T-helper 17 cell (primary cell): ENCODE measurements at regions not wholly inside any gene's neighbourhood (a gene's known extent, or its start where the extent isn't known, plus 50 kb on each side); places are given as distances from the start of the nearest gene placed in this dataset.
"Not testable (repeated sequence)": the region's sequence is repeated elsewhere in the genome, so short reads cannot be mapped to it uniquely, and the experiment has no call there.

Experiments used
- ATAC-seq: fragments of 150-1000 bp; cut with Tn5 transposase; 2 replicates; pipeline ENCODE4 v1.10.0; 2021; ENCODE audit warnings: mild to moderate bottlenecking, moderate library complexity
- DNase-seq, 3 donors: peaks; one replicate each; pipeline versions ENCODE4 v3.0.0 to v3.0.0-alpha.2; 2020 to 2021
- H3K9me3 ChIP-seq: one replicate; pipeline ENCODE4 v1.7.0; 2013; ENCODE audit warnings: low read length, mild to moderate bottlenecking; ENCODE audit not compliant: control insufficient read depth, poor library complexity, severe bottlenecking
- H3K27ac Mint-ChIP-seq: one replicate; pipeline ENCODE4 v1.8.0; 2022; ENCODE audit warnings: mild to moderate bottlenecking, moderate library complexity, mixed read lengths
- H3K27me3 Mint-ChIP-seq: one replicate; pipeline ENCODE4 v1.8.0; 2022; ENCODE audit warnings: mixed read lengths
- H3K36me3 Mint-ChIP-seq: one replicate; pipeline ENCODE4 v1.8.0; 2022; ENCODE audit warnings: low read depth, mixed read lengths
- H3K4me1 Mint-ChIP-seq: one replicate; pipeline ENCODE4 v1.8.0; 2022; ENCODE audit warnings: mild to moderate bottlenecking, mixed read lengths
- H3K4me3 Mint-ChIP-seq: one replicate; pipeline ENCODE4 v1.8.0; 2022; ENCODE audit warnings: mild to moderate bottlenecking, moderate library complexity, mixed read lengths

DNA sequence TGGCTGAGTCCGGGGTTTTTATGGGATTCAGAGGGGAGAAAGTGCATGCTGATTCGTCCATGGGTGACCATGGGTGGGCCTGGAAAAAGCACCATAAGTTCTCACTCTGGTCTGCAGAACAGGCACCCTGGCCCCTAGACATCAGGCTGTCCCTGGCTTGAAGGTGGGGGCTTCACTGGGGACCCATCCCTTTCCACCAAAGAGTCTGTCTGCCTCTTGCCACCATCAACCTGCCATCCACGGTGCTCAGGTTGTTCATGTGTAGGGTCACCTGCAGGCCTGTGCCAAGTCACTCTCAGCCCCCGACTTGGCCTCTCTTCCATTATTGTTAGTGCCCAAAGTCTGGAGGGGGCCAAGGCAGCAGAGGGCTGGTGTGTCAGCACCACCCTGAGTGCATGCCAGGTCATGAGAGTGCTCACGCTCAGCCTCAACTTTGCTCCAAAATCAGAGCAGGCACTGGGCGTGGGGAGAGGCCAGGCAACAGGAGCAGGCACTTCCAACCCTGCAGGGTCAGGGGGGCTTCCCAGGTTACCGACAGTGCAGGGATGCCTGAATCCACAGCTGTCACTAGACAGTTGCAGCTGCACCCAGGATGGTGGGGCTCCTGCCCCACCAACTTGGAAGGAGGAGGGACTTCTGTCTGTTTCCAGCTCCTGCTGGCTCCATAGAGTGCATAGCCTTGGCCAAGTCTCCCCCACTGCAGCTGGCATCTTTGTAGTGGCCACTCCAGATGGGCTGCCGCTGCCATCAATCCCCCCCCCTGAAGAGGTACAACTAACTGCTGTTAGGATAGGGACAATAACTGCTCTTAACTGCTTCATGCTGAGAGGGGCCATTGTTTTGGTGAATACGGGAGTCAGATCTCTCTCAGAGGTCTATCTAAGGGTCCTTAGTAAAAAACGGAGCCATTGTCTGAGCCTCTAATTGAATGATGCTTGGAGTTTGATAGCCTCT is 209.3 kb downstream of the AKAIN1 start:
- ATAC-seq (no peak), DNase-seq (no peak)
- Mint-ChIP-seq H3K4me3 (no peak overlapping the region), H3K36me3 (no peaks in the 10 kb centered on the region), H3K4me1 (no peaks in the 10 kb centered on the region), H3K27ac (no peak overlapping the region), H3K27me3 (no peaks in the 10 kb centered on the region)
- no peaks in the 10 kb centered on the region for H3K9me3 ChIP-seq

DNA sequence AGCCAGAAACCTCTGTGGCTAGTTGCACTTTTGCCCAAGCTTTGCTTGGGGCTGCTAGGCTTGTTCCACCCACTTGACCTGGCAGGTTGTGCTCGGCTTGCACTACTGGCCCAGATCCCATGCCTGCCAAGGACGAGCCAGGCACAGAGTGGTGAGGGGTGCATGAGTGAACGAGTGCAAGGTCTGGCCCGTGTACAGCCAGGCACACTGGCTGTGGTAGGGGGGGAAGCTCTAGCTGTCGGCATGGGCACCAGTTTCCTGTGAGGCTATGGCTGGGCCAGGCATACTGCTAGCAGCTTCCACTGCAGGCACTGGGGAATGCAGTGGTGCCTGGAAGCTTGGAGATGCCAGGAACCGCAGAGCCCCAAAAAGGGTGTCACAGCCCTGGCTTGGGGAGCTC is 210.4 kb downstream of the AKAIN1 start:
- Mint-ChIP-seq H3K4me3 (no peak overlapping the region), H3K27ac (no peak overlapping the region), H3K4me1 (no peaks in the 10 kb centered on the region), H3K27me3 (no peaks in the 10 kb centered on the region), H3K36me3 (no peaks in the 10 kb centered on the region)
- no peak for DNase-seq
- ATAC-seq: no peak
- no peaks in the 10 kb centered on the region for H3K9me3 ChIP-seq

DNA sequence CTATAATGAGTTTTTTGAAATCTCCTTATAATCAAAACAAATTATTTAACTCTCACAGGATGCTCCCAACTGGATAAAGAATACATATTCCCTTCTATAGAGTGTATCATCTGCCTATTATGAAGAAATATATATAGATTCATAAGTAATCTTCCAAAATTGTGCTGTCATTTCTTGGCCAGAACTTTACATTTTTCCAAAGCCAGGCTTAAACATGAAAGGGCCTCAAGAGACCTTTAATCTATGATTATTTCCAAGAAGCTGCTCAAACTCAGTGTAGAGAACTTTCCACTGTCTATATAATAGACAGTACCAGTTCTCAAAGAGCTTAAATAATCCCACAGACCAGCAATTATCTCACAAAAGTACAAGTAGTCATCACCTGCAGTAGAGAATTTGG is 211.0 kb downstream of the AKAIN1 start:
- ATAC-seq (no peak), DNase-seq (no peak)
- no peaks in the 10 kb centered on the region for H3K27me3 Mint-ChIP-seq
- no peaks in the 10 kb centered on the region for H3K36me3 Mint-ChIP-seq
- no peak overlapping the region for H3K27ac Mint-ChIP-seq
- H3K4me1 Mint-ChIP-seq: no peaks in the 10 kb centered on the region
- no peaks in the 10 kb centered on the region for H3K9me3 ChIP-seq
- no peak overlapping the region for H3K4me3 Mint-ChIP-seq

DNA sequence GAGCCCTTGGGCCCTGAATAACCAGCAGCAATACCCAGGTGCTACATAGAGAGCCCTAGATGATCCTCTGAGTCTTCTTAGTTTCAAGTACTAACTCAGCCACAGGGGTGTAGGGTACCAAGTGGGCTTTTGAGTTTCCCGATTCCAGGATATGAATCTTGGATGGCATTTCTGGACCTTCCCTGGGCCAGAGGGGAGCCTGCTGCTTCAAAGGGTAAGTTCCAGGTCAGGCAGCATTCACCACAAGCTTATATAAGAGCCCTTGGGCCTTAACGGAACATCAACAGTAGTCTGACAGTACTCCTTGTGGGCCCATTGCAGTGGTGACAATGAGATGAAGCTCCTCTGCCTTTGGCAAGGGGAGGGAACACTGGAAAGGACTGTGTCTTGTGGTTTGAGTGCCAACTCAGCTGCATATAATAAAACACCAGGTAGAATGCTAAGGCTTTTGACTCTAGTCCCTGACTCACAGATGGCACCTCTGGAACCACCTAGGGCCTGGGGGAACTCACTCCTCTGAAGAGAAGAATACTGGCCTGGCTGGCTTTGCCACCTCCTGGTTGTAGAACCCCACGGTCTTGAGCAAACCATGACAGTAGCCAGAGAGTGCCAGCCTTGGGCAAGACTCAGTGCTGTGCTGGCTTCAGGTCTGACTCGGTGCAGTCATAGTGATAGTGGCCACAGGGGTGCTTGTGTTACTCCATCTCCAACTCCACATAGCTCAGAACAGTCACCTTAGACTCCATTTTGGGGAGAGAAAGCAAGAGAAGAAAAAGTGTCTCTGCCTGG is 235.7 kb downstream of the AKAIN1 start:
- no peaks in the 10 kb centered on the region for H3K36me3 Mint-ChIP-seq
- H3K4me3 Mint-ChIP-seq: no peak overlapping the region
- DNase-seq (no peak), ATAC-seq (no peak)
- no peaks in the 10 kb centered on the region for H3K27me3 Mint-ChIP-seq
- H3K27ac Mint-ChIP-seq: no peak overlapping the region
- H3K4me1 Mint-ChIP-seq: no peaks in the 10 kb centered on the region
- H3K9me3 ChIP-seq: no peaks in the 10 kb centered on the region

- Mint-ChIP-seq H3K4me3 (no peak overlapping the region), H3K36me3 (no peaks in the 10 kb centered on the region), H3K27ac (no peak overlapping the region), H3K4me1 (no peaks in the 10 kb centered on the region), H3K27me3 (no peaks in the 10 kb centered on the region)
- no peak for DNase-seq
- ATAC-seq: no peak
- no peaks in the 10 kb centered on the region for H3K9me3 ChIP-seq
Measured at GRCh38 chr18:4960578-4960977, 236.5 kb downstream of the AKAIN1 start.

- DNase-seq: no peak
- Mint-ChIP-seq H3K27ac (no peak overlapping the region), H3K4me1 (no peaks in the 10 kb centered on the region), H3K27me3 (no peaks in the 10 kb centered on the region), H3K36me3 (no peaks in the 10 kb centered on the region), H3K4me3 (no peak overlapping the region)
- no peak for ATAC-seq
- H3K9me3 ChIP-seq: no peaks in the 10 kb centered on the region
Measured at GRCh38 chr18:4931209-4931608, 265.8 kb downstream of the AKAIN1 start.

- no peaks in the 10 kb centered on the region for H3K36me3 Mint-ChIP-seq
- no peak overlapping the region for H3K27ac Mint-ChIP-seq
- no peak overlapping the region for H3K4me3 Mint-ChIP-seq
- DNase-seq (no peak), ATAC-seq (no peak)
- H3K27me3 Mint-ChIP-seq: no peaks in the 10 kb centered on the region
- no peaks in the 10 kb centered on the region for H3K4me1 Mint-ChIP-seq
- no peaks in the 10 kb centered on the region for H3K9me3 ChIP-seq
Measured at GRCh38 chr18:4921548-4921947, 275.5 kb downstream of the AKAIN1 start.

- not testable (repeated sequence) for H3K27ac Mint-ChIP-seq, H3K36me3 Mint-ChIP-seq, H3K27me3 Mint-ChIP-seq, H3K4me1 Mint-ChIP-seq, ATAC-seq, H3K9me3 ChIP-seq, H3K4me3 Mint-ChIP-seq, DNase-seq
Measured at GRCh38 chr18:4917509-4917908, 279.5 kb downstream of the AKAIN1 start.

DNA sequence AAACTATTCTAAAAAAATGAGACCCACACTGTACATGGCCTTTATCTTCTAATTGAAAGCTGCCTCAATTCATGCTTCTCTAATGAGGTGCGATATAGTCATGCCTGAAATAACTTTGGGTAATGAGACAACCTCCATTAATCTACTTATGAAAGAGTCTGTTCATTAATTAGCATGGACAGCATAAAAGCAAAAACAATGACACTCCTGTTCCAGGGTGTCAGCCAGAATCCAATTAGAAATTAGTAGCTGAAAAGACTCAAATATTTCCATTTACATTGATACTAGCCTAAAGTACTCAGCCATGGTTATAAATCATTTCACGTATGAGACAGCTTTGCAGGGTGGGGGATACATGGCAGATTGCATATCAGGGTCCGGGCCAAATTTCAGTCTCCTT is 288.7 kb downstream of the AKAIN1 start:
- Mint-ChIP-seq H3K27ac (no peak overlapping the region), H3K36me3 (no peaks in the 10 kb centered on the region), H3K4me3 (no peak overlapping the region), H3K27me3 (no peaks in the 10 kb centered on the region), H3K4me1 (no peaks in the 10 kb centered on the region)
- ATAC-seq (no peak), DNase-seq (no peak)
- no peaks in the 10 kb centered on the region for H3K9me3 ChIP-seq

DNA sequence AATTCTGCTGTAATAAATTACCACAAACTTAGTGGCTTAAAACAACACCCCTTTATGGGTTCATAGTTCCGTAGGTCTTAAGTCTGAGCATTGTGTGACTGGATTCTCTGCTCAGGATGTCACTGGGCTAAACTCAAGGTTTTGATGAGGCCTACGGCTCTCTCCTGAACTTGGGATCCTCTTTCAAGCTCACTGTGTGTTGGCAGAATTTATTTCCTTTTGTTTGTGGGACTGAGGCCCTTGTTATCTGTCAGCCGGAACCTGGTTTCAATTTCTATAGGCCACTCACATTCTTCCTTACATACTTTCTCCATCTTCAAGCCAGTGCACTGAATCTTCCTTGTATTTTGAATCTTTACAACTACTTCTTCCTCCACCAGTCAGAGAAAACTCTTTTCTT is 290.2 kb downstream of the AKAIN1 start:
- no peak for ATAC-seq
- H3K36me3 Mint-ChIP-seq: no peaks in the 10 kb centered on the region
- no peak overlapping the region for H3K27ac Mint-ChIP-seq
- H3K4me3 Mint-ChIP-seq: no peak overlapping the region
- H3K4me1 Mint-ChIP-seq: no peaks in the 10 kb centered on the region
- no peaks in the 10 kb centered on the region for H3K27me3 Mint-ChIP-seq
- DNase-seq: no peak
- no peaks in the 10 kb centered on the region for H3K9me3 ChIP-seq

DNA sequence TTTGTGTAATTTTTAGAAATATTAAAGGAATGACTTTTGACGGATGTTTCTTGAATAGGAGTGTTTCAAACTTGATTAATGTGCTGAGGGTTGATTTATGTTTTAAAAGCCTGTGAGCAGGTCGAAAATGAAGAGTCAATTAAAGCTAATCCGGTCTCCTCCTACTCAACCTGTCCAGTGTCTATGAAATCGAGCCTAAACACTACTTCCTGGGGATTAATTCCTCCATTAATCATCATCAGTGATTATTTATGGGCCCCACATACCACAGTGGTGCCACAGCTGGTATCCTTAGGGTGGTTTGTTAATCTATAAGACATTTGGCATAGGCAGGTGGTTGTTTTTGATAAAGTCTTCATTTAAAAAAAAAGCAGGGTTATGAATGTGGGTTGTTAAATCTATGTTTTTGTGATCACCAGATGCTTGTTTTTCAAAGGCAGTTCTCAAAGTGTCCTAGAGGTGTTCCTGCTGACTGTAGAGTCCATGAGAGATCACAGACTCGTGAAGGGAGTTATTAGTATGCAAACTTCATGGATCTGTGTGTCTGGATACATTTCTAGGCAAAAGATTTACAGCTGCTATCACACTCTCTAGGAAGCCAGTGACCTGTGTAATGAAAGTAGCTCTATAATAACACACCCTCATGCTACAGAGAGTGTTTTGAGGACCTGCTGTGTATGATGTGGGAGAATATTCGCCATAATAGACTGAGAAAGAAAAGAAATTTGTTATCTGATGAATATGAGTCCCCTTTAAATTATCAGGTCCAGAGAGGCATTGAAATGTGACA is 308.6 kb downstream of the AKAIN1 start:
- H3K27ac Mint-ChIP-seq: no peak overlapping the region
- no peaks in the 10 kb centered on the region for H3K9me3 ChIP-seq
- no peak for ATAC-seq
- no peak overlapping the region for H3K4me3 Mint-ChIP-seq
- DNase-seq: no peak
- H3K36me3 Mint-ChIP-seq: no peaks in the 10 kb centered on the region
- H3K4me1 Mint-ChIP-seq: no peaks in the 10 kb centered on the region
- H3K27me3 Mint-ChIP-seq: no peaks in the 10 kb centered on the region

DNA sequence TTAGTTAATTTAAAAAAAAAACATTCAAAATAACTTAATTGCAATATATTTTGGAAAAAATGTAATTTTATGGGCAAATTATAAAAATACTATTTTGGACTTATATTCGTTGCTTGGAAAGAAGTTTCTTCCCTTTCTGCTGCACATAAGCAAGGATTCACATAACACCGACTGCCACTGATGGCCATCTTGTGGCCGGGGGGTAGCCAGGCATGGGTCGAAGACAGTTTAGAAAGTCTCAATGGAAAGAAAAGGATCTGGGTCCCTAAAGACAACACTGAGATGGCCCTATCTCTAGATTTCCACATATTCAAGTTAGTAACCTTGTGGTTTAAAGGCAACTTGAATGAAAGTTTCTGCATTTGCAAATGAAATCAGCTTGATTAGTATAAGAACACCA is 318.6 kb downstream of the AKAIN1 start:
- H3K4me3 Mint-ChIP-seq: no peak overlapping the region
- no peak for ATAC-seq
- no peaks in the 10 kb centered on the region for H3K27me3 Mint-ChIP-seq
- H3K9me3 ChIP-seq: no peaks in the 10 kb centered on the region
- no peaks in the 10 kb centered on the region for H3K4me1 Mint-ChIP-seq
- no peak overlapping the region for H3K27ac Mint-ChIP-seq
- DNase-seq: no peak
- no peaks in the 10 kb centered on the region for H3K36me3 Mint-ChIP-seq

GRCh38 chr18:4871197-4871596 is 325.9 kb downstream of the AKAIN1 start:
- no peak for DNase-seq
- ATAC-seq: no peak
- Mint-ChIP-seq H3K36me3 (no peaks in the 10 kb centered on the region), H3K4me1 (no peaks in the 10 kb centered on the region), H3K27ac (no peak overlapping the region), H3K4me3 (no peak overlapping the region), H3K27me3 (no peaks in the 10 kb centered on the region)
- no peaks in the 10 kb centered on the region for H3K9me3 ChIP-seq
